ENCODE measurements at regions not wholly inside any gene's neighbourhood (a gene's known extent, or its start where the extent isn't known, plus 50 kb on each side); places are given as distances from the start of the nearest gene placed in this dataset.

GRCh38 chr13:70388935-70389334, 280.7 kb upstream of the KLHL1 start:
- no peak for DNase-seq (ENCODE audit: low read depth)

- no peak for DNase-seq (ENCODE audit: low read depth)
These were observed 278.7 kb upstream of the KLHL1 start for GRCh38 chr13:70386919-70387318.

- no peak for DNase-seq (ENCODE audit: low read depth)
These were observed 277.6 kb upstream of the KLHL1 start for GRCh38 chr13:70385852-70386251.

- no peak for DNase-seq (ENCODE audit: low read depth)
These were observed 275.9 kb upstream of the KLHL1 start for GRCh38 chr13:70384156-70384555.

GRCh38 chr13:70380809-70381208, 272.6 kb upstream of the KLHL1 start:
- no peak for DNase-seq (ENCODE audit: low read depth)

- DNase-seq (ENCODE audit: low read depth): no peak
These were observed 267.5 kb upstream of the KLHL1 start for GRCh38 chr13:70375718-70376117.

- no peak for DNase-seq (ENCODE audit: low read depth)
These were observed 262.7 kb upstream of the KLHL1 start for GRCh38 chr13:70370924-70371323.

- DNase-seq (ENCODE audit: low read depth): no peak
These were observed 258.5 kb upstream of the KLHL1 start for GRCh38 chr13:70366720-70367119.

GRCh38 chr13:70363991-70364390, 255.7 kb upstream of the KLHL1 start:
- no peak for DNase-seq (ENCODE audit: low read depth)

GRCh38 chr13:70362820-70363570, 254.7 kb upstream of the KLHL1 start:
- DNase-seq (ENCODE audit: low read depth): no peak

GRCh38 chr13:70357031-70357430, 248.8 kb upstream of the KLHL1 start:
- DNase-seq (ENCODE audit: low read depth): no peak

GRCh38 chr13:70353096-70353495, 244.8 kb upstream of the KLHL1 start:
- no peak for DNase-seq (ENCODE audit: low read depth)

GRCh38 chr13:70347947-70348620, 239.8 kb upstream of the KLHL1 start:
- no peak for DNase-seq (ENCODE audit: low read depth)

GRCh38 chr13:70339738-70340137, 231.5 kb upstream of the KLHL1 start:
- DNase-seq (ENCODE audit: low read depth): no peak

GRCh38 chr13:70338609-70339008, 230.4 kb upstream of the KLHL1 start:
- DNase-seq (ENCODE audit: low read depth): no peak

- DNase-seq (ENCODE audit: low read depth): no peak
These were observed 228.6 kb upstream of the KLHL1 start for GRCh38 chr13:70336866-70337265.

- no peak for DNase-seq (ENCODE audit: low read depth)
These were observed 225.5 kb upstream of the KLHL1 start for GRCh38 chr13:70333752-70334151.

GRCh38 chr13:70330697-70331361, 222.6 kb upstream of the KLHL1 start:
- DNase-seq (ENCODE audit: low read depth): no peak

- DNase-seq (ENCODE audit: low read depth): no peak
These were observed 216.3 kb upstream of the KLHL1 start for GRCh38 chr13:70324519-70324918.

GRCh38 chr13:70311191-70311590, 202.9 kb upstream of the KLHL1 start:
- DNase-seq (ENCODE audit: low read depth): no peak

GRCh38 chr13:70310396-70311119, 202.3 kb upstream of the KLHL1 start:
- no peak for DNase-seq (ENCODE audit: low read depth)

- no peak for DNase-seq (ENCODE audit: low read depth)
These were observed 189.0 kb upstream of the KLHL1 start for GRCh38 chr13:70297189-70297616.

GRCh38 chr13:70284371-70284770, 176.1 kb upstream of the KLHL1 start:
- DNase-seq (ENCODE audit: low read depth): no peak
